ENCODE measurements at regions not wholly inside any gene's neighbourhood (a gene's known extent, or its start where the extent isn't known, plus 50 kb on each side); places are given as distances from the start of the nearest gene placed in this dataset.
"Not testable (repeated sequence)": the region's sequence is repeated elsewhere in the genome, so short reads cannot be mapped to it uniquely, and the experiment has no call there.

GRCh38 chr6:121698617-121699016, 263.2 kb downstream of the GJA1 start:
- H3K4me1 ChIP-seq (ENCODE audit: control insufficient read depth, insufficient read depth, low read length): no peaks in the 10 kb centered on the region
- ATAC-seq (no peak), DNase-seq (ENCODE audit: low read depth, low spot score) (no peak)
- no TSS peak for BruUV-seq (replicated peaks)
- H3K9me3 ChIP-seq (ENCODE audit: control insufficient read depth, insufficient read depth, low read depth, low read length): no peaks in the 10 kb centered on the region
- TF ChIP-seq SIN3A (IDR thresholded peaks at IDR 0.05; ENCODE audit: borderline replicate concordance, insufficient read depth, low read depth, low read length) (no peak), REST (IDR thresholded peaks at IDR 0.05; ENCODE audit: insufficient read depth in 1 of 2, low read depth in 2 of 2, low read length in 1 of 2) (no peak), CTCF (IDR thresholded peaks at IDR 0.05) (no peak), TCF7L2 (IDR thresholded peaks at IDR 0.05; ENCODE audit: low read depth, low read length) (no peak), POLR2AphosphoS5 (IDR thresholded peaks at IDR 0.05; ENCODE audit: low read depth, low read length) (no peak)
- CTCF ChIA-PET: no interaction called here
- H3K4me3 ChIP-seq (ENCODE audit: low read depth in 2 of 2, low read length in 2 of 2): no peak overlapping the region
- in situ Hi-C loops (cut with HindIII; ENCODE audit: low pct_unique_long_range_greater_than_20kb, low sequenced_read_pairs) (no loop called here), intact Hi-C loops (cut with micrococcal nuclease; ENCODE audit: unreplicated experiment) (no loop called here)
- no peak overlapping the region for H3K27ac ChIP-seq (ENCODE audit: low read length)
- no peaks in the 10 kb centered on the region for H3K36me3 ChIP-seq (ENCODE audit: control insufficient read depth, insufficient read depth, low read length)
- POLR2A ChIA-PET: no interaction called here
- H3K27me3 ChIP-seq (ENCODE audit: control insufficient read depth, insufficient read depth, low read length): no peaks in the 10 kb centered on the region

- H3K9me3 ChIP-seq (ENCODE audit: control insufficient read depth, insufficient read depth, low read depth, low read length); CTCF ChIA-PET; DNase-seq (ENCODE audit: low read depth, low spot score); POLR2A ChIA-PET; BruUV-seq (replicated peaks); H3K4me1 ChIP-seq (ENCODE audit: control insufficient read depth, insufficient read depth, low read length); H3K27ac ChIP-seq (ENCODE audit: low read length); ATAC-seq; H3K27me3 ChIP-seq (ENCODE audit: control insufficient read depth, insufficient read depth, low read length); H3K4me3 ChIP-seq (ENCODE audit: low read depth in 2 of 2, low read length in 2 of 2); H3K36me3 ChIP-seq (ENCODE audit: control insufficient read depth, insufficient read depth, low read length); in situ Hi-C loops (cut with HindIII; ENCODE audit: low pct_unique_long_range_greater_than_20kb, low sequenced_read_pairs); intact Hi-C loops (cut with micrococcal nuclease; ENCODE audit: unreplicated experiment): not testable (repeated sequence)
Measured at GRCh38 chr6:121703129-121703528, 267.7 kb downstream of the GJA1 start.

GRCh38 chr6:121711472-121711871, 276.0 kb downstream of the GJA1 start:
- no peak for DNase-seq (ENCODE audit: low read depth, low spot score)
- ATAC-seq: no peak
- no peak for TF ChIP-seq CTCF (IDR thresholded peaks at IDR 0.05)
- TF ChIP-seq REST (IDR thresholded peaks at IDR 0.05; ENCODE audit: insufficient read depth in 1 of 2, low read depth in 2 of 2, low read length in 1 of 2): no peak
- no peak for TF ChIP-seq SIN3A (IDR thresholded peaks at IDR 0.05; ENCODE audit: borderline replicate concordance, insufficient read depth, low read depth, low read length)
- TF ChIP-seq POLR2AphosphoS5 (IDR thresholded peaks at IDR 0.05; ENCODE audit: low read depth, low read length): no peak
- TF ChIP-seq TCF7L2 (IDR thresholded peaks at IDR 0.05; ENCODE audit: low read depth, low read length): no peak
- Histone ChIP-seq H3K4me3 (ENCODE audit: low read depth in 2 of 2, low read length in 2 of 2) (no peak overlapping the region), H3K4me1 (ENCODE audit: control insufficient read depth, insufficient read depth, low read length) (no peaks in the 10 kb centered on the region), H3K36me3 (ENCODE audit: control insufficient read depth, insufficient read depth, low read length) (no peaks in the 10 kb centered on the region), H3K27me3 (ENCODE audit: control insufficient read depth, insufficient read depth, low read length) (no peaks in the 10 kb centered on the region), H3K27ac (ENCODE audit: low read length) (no peak overlapping the region), H3K9me3 (ENCODE audit: control insufficient read depth, insufficient read depth, low read depth, low read length) (no peaks in the 10 kb centered on the region)
- intact Hi-C loops (cut with micrococcal nuclease; ENCODE audit: unreplicated experiment) (no loop called here), in situ Hi-C loops (cut with HindIII; ENCODE audit: low pct_unique_long_range_greater_than_20kb, low sequenced_read_pairs) (no loop called here)
- CTCF ChIA-PET: no interaction called here
- BruUV-seq (replicated peaks): no TSS peak
- POLR2A ChIA-PET: no interaction called here

Data from Panc1 (cell line).